Neural cell (in vitro differentiated cells): ENCODE measurements at regions not wholly inside any gene's neighbourhood (a gene's known extent, or its start where the extent isn't known, plus 50 kb on each side); places are given as distances from the start of the nearest gene placed in this dataset.

Experiments used
- H2AFZ ChIP-seq: fragments of 200-600, 300-800 bp; sonication (generic), shearing (Covaris generic); 2 replicates; pipeline ENCODE4 v1.6.0; 2014; ENCODE audit warnings: low read depth, mild to moderate bottlenecking, antibody characterized with exemption, low read length, moderate library complexity
- H3F3A ChIP-seq: fragments of 200-600 bp; shearing (Covaris generic); 2 replicates; pipeline ENCODE4 v1.6.1; 2016; ENCODE audit warnings: mild to moderate bottlenecking, moderate library complexity, mixed read lengths, antibody characterized with exemption, low read length; ENCODE audit not compliant: insufficient read depth, poor library complexity, severe bottlenecking
- H3K27ac ChIP-seq: fragments of 200-600, 300-800 bp; sonication (generic), shearing (Covaris generic); 2 replicates; pipeline ENCODE4 v1.5.1; 2014; ENCODE audit warnings: mild to moderate bottlenecking, low read length, moderate library complexity
- H3K27me3 ChIP-seq: fragments of 300-800, 200-600 bp; sonication (generic), shearing (Covaris generic); 2 replicates; pipeline ENCODE4 v1.6.0; 2014; ENCODE audit warnings: mild to moderate bottlenecking, low read depth, low read length, moderate library complexity; ENCODE audit not compliant: insufficient read depth
- H3K36me3 ChIP-seq: fragments of 300-800, 200-600 bp; sonication (generic), shearing (Covaris generic); 2 replicates; pipeline ENCODE4 v1.5.1; 2014; ENCODE audit warnings: mild to moderate bottlenecking, antibody characterized with exemption, low read length, moderate library complexity; ENCODE audit not compliant: insufficient read depth
- H3K4me2 ChIP-seq: fragments of 300-800, 200-600 bp; sonication (generic), shearing (Covaris generic); 2 replicates; pipeline ENCODE4 v1.6.0; 2014; ENCODE audit warnings: mild to moderate bottlenecking, low read length
- H3K4me3 ChIP-seq: fragments of 300-800, 200-600 bp; sonication (generic), shearing (Covaris generic); 2 replicates; pipeline ENCODE4 v1.5.1; 2014; ENCODE audit warnings: mild to moderate bottlenecking, low read length, moderate library complexity
- H3K79me2 ChIP-seq: fragments of 200-600 bp; shearing (Covaris generic); replicated peaks from 2 replicates; pipeline ENCODE4 v1.6.0; 2014; ENCODE audit warnings: mild to moderate bottlenecking, low read length, moderate library complexity; ENCODE audit not compliant: insufficient read depth
- H3K9ac ChIP-seq: fragments of 300-800, 200-600 bp; sonication (generic), shearing (Covaris generic); 2 replicates; pipeline ENCODE4 v1.6.1; 2016; ENCODE audit warnings: mild to moderate bottlenecking, low read length, mixed read lengths
- H3K9me2 ChIP-seq: fragments of 200-600 bp; shearing (Covaris generic); 2 replicates; pipeline ENCODE4 v1.6.1; 2016; ENCODE audit warnings: mild to moderate bottlenecking, low read length, mixed read lengths; ENCODE audit not compliant: insufficient read depth
- H3K9me3 ChIP-seq: fragments of 200-600, 300-800 bp; sonication (generic), shearing (Covaris generic); 2 replicates; pipeline ENCODE4 v1.6.1; 2016; ENCODE audit warnings: mild to moderate bottlenecking, mixed run types, low read length, moderate library complexity, mixed read lengths
- H4K20me1 ChIP-seq: fragments of 200-600 bp; shearing (Covaris generic); 2 replicates; pipeline ENCODE4 v1.6.1; 2016; ENCODE audit warnings: mild to moderate bottlenecking, mixed run types; ENCODE audit not compliant: insufficient read depth
- CTCF ChIP-seq: fragments of 450-650 bp; IDR thresholded peaks from 2 replicates; pipeline ENCODE4 v1.5.1; 2014; ENCODE audit warnings: antibody characterized with exemption, mild to moderate bottlenecking, moderate library complexity; ENCODE audit not compliant: poor library complexity, severe bottlenecking
- EP300 ChIP-seq: fragments of 450-650 bp; conservative IDR thresholded peaks from 2 replicates; pipeline ENCODE4 v1.6.1; 2014; ENCODE audit warnings: antibody characterized with exemption, mild to moderate bottlenecking, moderate library complexity; ENCODE audit not compliant: poor library complexity, severe bottlenecking
- EZH2 ChIP-seq: fragments of 200-600, 300-800 bp; shearing (Covaris generic), sonication (generic); IDR thresholded peaks from 2 replicates; pipeline ENCODE4 v1.6.1; 2014; ENCODE audit warnings: antibody characterized with exemption, low read length, borderline replicate concordance, mild to moderate bottlenecking; ENCODE audit not compliant: insufficient read depth, poor library complexity, severe bottlenecking
- MXI1 ChIP-seq: fragments of 450-650 bp; conservative IDR thresholded peaks from 2 replicates; pipeline ENCODE4 v1.6.1; 2014; ENCODE audit warnings: antibody characterized with exemption, mild to moderate bottlenecking; ENCODE audit not compliant: poor library complexity, severe bottlenecking
- POLR2AphosphoS5 ChIP-seq: IDR thresholded peaks from 2 replicates; pipeline ENCODE4 v1.6.1; 2012
- RAD21 ChIP-seq: fragments of 450-650 bp; conservative IDR thresholded peaks from 2 replicates; pipeline ENCODE4 v1.6.1; 2014; ENCODE audit warnings: antibody characterized with exemption, mild to moderate bottlenecking, moderate library complexity
- SMC3 ChIP-seq: fragments of 450-650 bp; conservative IDR thresholded peaks from 2 replicates; pipeline ENCODE4 v1.6.1; 2014; ENCODE audit warnings: antibody characterized with exemption, mild to moderate bottlenecking, moderate library complexity; ENCODE audit not compliant: poor library complexity
- TAF1 ChIP-seq: IDR thresholded peaks from 2 replicates; pipeline ENCODE4 v1.6.1; 2012; ENCODE audit warnings: low read depth
- TF ChIP-seq, protein P1 (sequence below): IDR thresholded peaks from 2 replicates; pipeline ENCODE4 v1.6.1; 2012; ENCODE audit warnings: borderline replicate concordance

DNA sequence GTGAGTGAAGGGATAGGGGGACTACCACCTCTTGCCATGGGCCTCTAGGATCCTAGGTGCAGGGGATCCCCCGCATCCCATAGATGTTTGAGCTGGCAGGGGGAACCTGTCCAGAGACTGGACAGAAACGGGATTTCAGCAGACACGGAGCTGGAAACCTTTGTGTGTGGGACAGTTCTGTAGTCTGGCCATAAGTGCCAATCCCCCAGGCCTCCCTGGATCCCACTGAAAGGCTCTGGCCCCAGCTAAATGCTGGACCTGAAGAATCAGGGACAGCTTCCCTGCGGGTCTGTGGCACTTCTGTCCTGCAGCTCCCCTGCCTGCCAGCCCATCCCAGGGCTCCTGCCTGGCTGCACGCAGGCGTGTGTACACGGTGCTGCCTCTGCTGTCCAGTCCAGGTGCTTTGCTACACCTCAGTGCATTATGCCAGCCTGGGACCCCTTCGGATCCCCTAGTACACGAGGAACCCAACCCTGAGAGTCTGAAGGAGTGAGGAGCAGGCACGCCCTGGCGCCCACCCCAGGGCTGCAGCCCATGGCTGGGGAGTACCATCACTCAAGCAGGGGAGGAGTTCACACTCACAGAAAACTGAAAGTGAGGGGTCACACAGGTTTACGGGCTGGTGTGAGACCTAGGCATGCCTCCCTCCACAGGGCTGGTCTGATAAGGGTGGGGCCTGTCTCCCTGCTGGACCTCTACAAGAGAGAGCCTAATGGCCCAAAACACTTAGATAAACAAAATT lies 703.0 kb downstream of the ARAP2 start:
- Histone ChIP-seq H3K27ac (no peak overlapping the region), H3K9me3 (no peaks in the 10 kb centered on the region), H4K20me1 (no peaks in the 10 kb centered on the region), H3F3A (no peaks in the 10 kb centered on the region), H3K9ac (no peak overlapping the region), H3K4me3 (no peak overlapping the region), H3K4me2 (no peak overlapping the region), H3K36me3 (no peaks in the 10 kb centered on the region), H3K9me2 (no peaks in the 10 kb centered on the region), H3K79me2 (no peaks in the 10 kb centered on the region), H3K27me3 (no peaks in the 10 kb centered on the region), H2AFZ (no peak overlapping the region)
- no peak for TF ChIP-seq SMC3
- TF ChIP-seq CTCF = no peak
- no peak for TF ChIP-seq EZH2
- TF ChIP-seq, protein P1, sequence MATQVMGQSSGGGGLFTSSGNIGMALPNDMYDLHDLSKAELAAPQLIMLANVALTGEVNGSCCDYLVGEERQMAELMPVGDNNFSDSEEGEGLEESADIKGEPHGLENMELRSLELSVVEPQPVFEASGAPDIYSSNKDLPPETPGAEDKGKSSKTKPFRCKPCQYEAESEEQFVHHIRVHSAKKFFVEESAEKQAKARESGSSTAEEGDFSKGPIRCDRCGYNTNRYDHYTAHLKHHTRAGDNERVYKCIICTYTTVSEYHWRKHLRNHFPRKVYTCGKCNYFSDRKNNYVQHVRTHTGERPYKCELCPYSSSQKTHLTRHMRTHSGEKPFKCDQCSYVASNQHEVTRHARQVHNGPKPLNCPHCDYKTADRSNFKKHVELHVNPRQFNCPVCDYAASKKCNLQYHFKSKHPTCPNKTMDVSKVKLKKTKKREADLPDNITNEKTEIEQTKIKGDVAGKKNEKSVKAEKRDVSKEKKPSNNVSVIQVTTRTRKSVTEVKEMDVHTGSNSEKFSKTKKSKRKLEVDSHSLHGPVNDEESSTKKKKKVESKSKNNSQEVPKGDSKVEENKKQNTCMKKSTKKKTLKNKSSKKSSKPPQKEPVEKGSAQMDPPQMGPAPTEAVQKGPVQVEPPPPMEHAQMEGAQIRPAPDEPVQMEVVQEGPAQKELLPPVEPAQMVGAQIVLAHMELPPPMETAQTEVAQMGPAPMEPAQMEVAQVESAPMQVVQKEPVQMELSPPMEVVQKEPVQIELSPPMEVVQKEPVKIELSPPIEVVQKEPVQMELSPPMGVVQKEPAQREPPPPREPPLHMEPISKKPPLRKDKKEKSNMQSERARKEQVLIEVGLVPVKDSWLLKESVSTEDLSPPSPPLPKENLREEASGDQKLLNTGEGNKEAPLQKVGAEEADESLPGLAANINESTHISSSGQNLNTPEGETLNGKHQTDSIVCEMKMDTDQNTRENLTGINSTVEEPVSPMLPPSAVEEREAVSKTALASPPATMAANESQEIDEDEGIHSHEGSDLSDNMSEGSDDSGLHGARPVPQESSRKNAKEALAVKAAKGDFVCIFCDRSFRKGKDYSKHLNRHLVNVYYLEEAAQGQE = no peak
- TF ChIP-seq EP300 = no peak
- TF ChIP-seq MXI1 = no peak
- no peak for TF ChIP-seq POLR2AphosphoS5
- TF ChIP-seq TAF1 = no peak
- TF ChIP-seq RAD21 = no peak

DNA sequence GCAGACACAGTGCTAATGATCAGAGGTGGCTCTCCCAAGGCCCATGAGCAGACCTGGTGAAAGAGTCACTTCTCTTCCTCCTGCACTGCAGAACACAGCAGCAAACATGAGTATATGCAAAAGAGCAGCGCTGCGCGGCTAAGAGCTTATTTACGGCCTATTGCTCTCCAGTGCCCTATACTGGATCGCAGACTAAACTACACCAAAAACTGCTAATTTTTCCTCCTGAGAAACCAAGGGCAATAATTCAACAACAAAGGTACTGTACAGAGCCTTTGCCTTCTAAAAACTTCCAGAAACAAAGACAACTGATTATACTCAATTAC lies 702.5 kb downstream of the ARAP2 start:
- H3K27ac ChIP-seq = no peak overlapping the region
- no peak overlapping the region for H2AFZ ChIP-seq
- TF ChIP-seq, protein P1 = no peak
- no peak for TF ChIP-seq EZH2
- H3K4me2 ChIP-seq = no peak overlapping the region
- H3K9me3 ChIP-seq = no peaks in the 10 kb centered on the region
- no peaks in the 10 kb centered on the region for H3K9me2 ChIP-seq
- no peaks in the 10 kb centered on the region for H4K20me1 ChIP-seq
- H3K27me3 ChIP-seq = no peaks in the 10 kb centered on the region
- H3K79me2 ChIP-seq = no peaks in the 10 kb centered on the region
- no peak overlapping the region for H3K9ac ChIP-seq
- no peaks in the 10 kb centered on the region for H3F3A ChIP-seq
- no peak overlapping the region for H3K4me3 ChIP-seq
- no peaks in the 10 kb centered on the region for H3K36me3 ChIP-seq
